Activated CD4-positive, alpha-beta memory T cell treated with anti-CD3 and anti-CD28 coated beads for 36 hours (primary cell): ENCODE measurements at regions not wholly inside any gene's neighbourhood (a gene's known extent, or its start where the extent isn't known, plus 50 kb on each side); places are given as distances from the start of the nearest gene placed in this dataset.

Experiments
- CTCF ChIA-PET: fragments of 350-600 bp; sonication (Branson Sonifier 250); formaldehyde crosslinking; loops from one replicate; lab custom pipeline; 2021; ENCODE audit warnings: antibody characterized with exemption, inconsistent platforms; lab: Charles Lee
- POLR2A ChIA-PET: fragments of 350-600 bp; sonication (Branson Sonifier 250); formaldehyde crosslinking; loops from one replicate; lab custom pipeline; 2021; ENCODE audit warnings: antibody characterized with exemption; lab: Charles Lee
- DNase-seq: peaks from one replicate; pipeline ENCODE4 v3.0.0-alpha.2; 2020
- H3K27ac Mint-ChIP-seq: one replicate; pipeline ENCODE4 v1.8.0; 2021; ENCODE audit warnings: mixed read lengths
- H3K27me3 Mint-ChIP-seq: one replicate; pipeline ENCODE4 v1.8.0; 2021; ENCODE audit warnings: mixed read lengths
- H3K36me3 Mint-ChIP-seq: one replicate; pipeline ENCODE4 v1.8.0; 2021; ENCODE audit warnings: mixed read lengths
- H3K4me1 Mint-ChIP-seq: one replicate; pipeline ENCODE4 v1.8.0; 2021; ENCODE audit warnings: low read depth, mixed read lengths
- H3K4me3 Mint-ChIP-seq: one replicate; pipeline ENCODE4 v1.8.0; 2021; ENCODE audit warnings: mild to moderate bottlenecking, mixed read lengths
- H3K9me3 Mint-ChIP-seq: one replicate; pipeline ENCODE4 v1.8.0; 2021; ENCODE audit warnings: mixed read lengths
- intact Hi-C: fragments of 100-400 bp; cut with micrococcal nuclease; formaldehyde crosslinking; loops from one replicate; pipeline ENCODE4 v1.15.1; 2023

DNA sequence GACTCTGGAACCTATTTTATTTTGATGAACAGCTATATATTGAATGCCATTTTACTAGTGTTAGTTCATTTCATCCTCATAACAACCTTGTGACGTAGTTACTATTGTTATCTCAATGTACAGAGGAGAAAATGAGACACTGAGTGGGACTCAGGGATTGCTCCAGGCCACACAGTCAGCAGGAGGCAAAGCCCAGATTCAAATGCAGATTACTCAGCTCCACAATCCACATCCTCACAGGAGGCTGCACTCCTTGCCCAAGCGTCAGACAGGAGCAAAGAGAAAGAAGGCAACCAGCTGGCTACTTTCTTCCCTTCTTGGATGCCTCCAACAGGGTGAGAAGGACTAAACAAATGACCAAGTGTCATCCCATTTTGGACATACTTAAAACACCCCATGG lies 92.0 kb upstream of the CCDC54 start:
- ChIA-PET POLR2A (no interaction called here), CTCF (interaction anchor here (1.1 to 2.6 kb wide), 3 partner anchors 13 to 136 kb away, joined by 3 to 12 read pairs (median 6); no protein-coding TSS in a partner anchor)
- no peaks in the 10 kb centered on the region for H3K36me3 Mint-ChIP-seq
- H3K27ac Mint-ChIP-seq: no peak overlapping the region
- no peak overlapping the region for H3K4me3 Mint-ChIP-seq
- H3K27me3 Mint-ChIP-seq: peaks cover 13% of the 10 kb centered on the region
- intact Hi-C loops: no loop called here
- H3K9me3 Mint-ChIP-seq: no peaks in the 10 kb centered on the region
- H3K4me1 Mint-ChIP-seq: no peaks in the 10 kb centered on the region
- DNase-seq: no peak

DNA sequence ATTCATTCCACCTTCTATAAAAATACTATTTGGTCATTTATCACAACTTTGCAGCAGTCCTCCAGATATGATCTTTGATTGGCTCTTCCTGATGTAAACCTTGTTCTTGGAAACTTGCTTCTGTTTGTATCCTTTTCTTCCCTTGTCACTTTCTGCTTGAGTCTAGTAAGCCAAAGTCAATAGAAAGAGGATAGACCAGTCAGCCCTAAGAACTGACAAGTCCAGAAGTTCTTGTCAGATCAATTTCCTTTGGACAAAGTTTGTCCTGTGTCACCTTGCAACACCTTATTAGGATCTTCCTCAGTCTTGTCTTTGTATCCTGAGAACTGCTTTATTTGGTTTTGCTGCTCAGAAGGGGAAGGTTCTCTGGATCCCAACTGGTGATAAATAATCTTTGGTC lies 87.9 kb upstream of the CCDC54 start:
- POLR2A ChIA-PET: no interaction called here
- Mint-ChIP-seq H3K36me3 (no peaks in the 10 kb centered on the region), H3K9me3 (no peaks in the 10 kb centered on the region), H3K4me3 (no peak overlapping the region), H3K4me1 (no peaks in the 10 kb centered on the region), H3K27me3 (peaks cover 10% of the 10 kb centered on the region), H3K27ac (no peak overlapping the region)
- no peak for DNase-seq
- intact Hi-C loops: no loop called here
- CTCF ChIA-PET: no interaction called here

- DNase-seq: no peak
- no peak overlapping the region for H3K4me3 Mint-ChIP-seq
- H3K27ac Mint-ChIP-seq: no peak overlapping the region
- ChIA-PET CTCF (no interaction called here), POLR2A (no interaction called here)
- no peaks in the 10 kb centered on the region for H3K4me1 Mint-ChIP-seq
- peaks cover 1% of the 10 kb centered on the region for H3K36me3 Mint-ChIP-seq
- peaks cover 5% of the 10 kb centered on the region for H3K27me3 Mint-ChIP-seq
- intact Hi-C loops: no loop called here
- H3K9me3 Mint-ChIP-seq: peaks cover 5% of the 10 kb centered on the region
Observed at GRCh38 chr3:107294117-107294516, 83.1 kb upstream of the CCDC54 start.

- POLR2A ChIA-PET: no interaction called here
- peaks cover 5% of the 10 kb centered on the region for H3K9me3 Mint-ChIP-seq
- DNase-seq: no peak
- no peaks in the 10 kb centered on the region for H3K4me1 Mint-ChIP-seq
- H3K4me3 Mint-ChIP-seq: no peak overlapping the region
- H3K27ac Mint-ChIP-seq: no peak overlapping the region
- intact Hi-C loops: no loop called here
- H3K27me3 Mint-ChIP-seq: peaks cover 4% of the 10 kb centered on the region
- H3K36me3 Mint-ChIP-seq: peaks cover 1% of the 10 kb centered on the region
- CTCF ChIA-PET: interaction anchor here (0.6 kb wide), 1 partner anchor 123 kb away, joined by 3 read pairs; no protein-coding TSS in a partner anchor
Observed at GRCh38 chr3:107297597-107297996, 79.6 kb upstream of the CCDC54 start.

DNA sequence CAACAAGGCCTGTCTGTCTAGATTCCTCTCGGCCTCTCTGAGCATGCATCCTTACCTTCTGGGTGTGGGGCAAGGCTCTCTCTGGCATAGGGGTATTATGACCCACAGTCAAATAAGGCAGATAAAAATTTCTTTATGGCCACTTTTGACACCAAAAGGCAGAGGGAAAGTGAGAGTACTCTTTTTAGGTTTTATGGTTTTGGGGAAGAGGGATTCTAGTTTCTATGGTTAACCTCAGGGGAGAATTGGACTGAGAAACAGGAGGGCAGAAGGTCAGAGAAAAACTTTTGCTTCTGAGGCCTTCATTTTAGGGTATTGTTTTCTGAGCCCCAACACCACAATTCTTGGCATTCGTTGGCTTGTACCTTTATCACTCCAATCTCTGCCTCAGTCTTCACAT lies 70.0 kb upstream of the CCDC54 start:
- Mint-ChIP-seq H3K27ac (no peak overlapping the region), H3K4me1 (no peaks in the 10 kb centered on the region), H3K36me3 (no peaks in the 10 kb centered on the region), H3K4me3 (no peak overlapping the region), H3K27me3 (no peaks in the 10 kb centered on the region), H3K9me3 (no peaks in the 10 kb centered on the region)
- ChIA-PET CTCF (no interaction called here), POLR2A (no interaction called here)
- no peak for DNase-seq
- intact Hi-C loops: no loop called here

DNA sequence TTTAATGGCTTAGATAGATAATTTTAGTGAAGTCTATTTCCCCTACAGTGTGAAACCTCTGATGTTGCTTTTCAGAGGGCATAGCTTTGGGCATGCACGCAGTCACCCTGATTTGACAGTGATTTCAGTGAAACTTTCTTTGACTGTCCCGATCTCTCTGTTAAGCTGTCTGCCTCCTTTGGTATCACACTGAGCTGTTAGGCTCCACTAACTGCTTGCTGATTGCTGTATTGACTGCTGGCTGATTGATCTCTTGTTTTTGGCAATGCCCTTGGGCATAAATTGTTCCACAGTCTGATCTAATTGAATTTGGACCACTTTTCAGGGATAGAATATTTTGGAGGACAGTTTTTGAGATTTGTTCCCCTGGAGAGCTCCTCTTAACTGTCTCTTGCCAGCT lies 68.5 kb upstream of the CCDC54 start:
- CTCF ChIA-PET: no interaction called here
- Mint-ChIP-seq H3K27ac (no peak overlapping the region), H3K4me3 (no peak overlapping the region), H3K4me1 (no peaks in the 10 kb centered on the region), H3K36me3 (no peaks in the 10 kb centered on the region), H3K9me3 (no peaks in the 10 kb centered on the region), H3K27me3 (peaks cover 2% of the 10 kb centered on the region)
- POLR2A ChIA-PET: no interaction called here
- DNase-seq: no peak
- intact Hi-C loops: no loop called here

- no peaks in the 10 kb centered on the region for H3K4me1 Mint-ChIP-seq
- intact Hi-C loops: no loop called here
- H3K4me3 Mint-ChIP-seq: no peak overlapping the region
- no peaks in the 10 kb centered on the region for H3K9me3 Mint-ChIP-seq
- no peak overlapping the region for H3K27ac Mint-ChIP-seq
- peaks cover 2% of the 10 kb centered on the region for H3K27me3 Mint-ChIP-seq
- DNase-seq: no peak
- CTCF ChIA-PET: no interaction called here
- H3K36me3 Mint-ChIP-seq: no peaks in the 10 kb centered on the region
- POLR2A ChIA-PET: no interaction called here
Observed at GRCh38 chr3:107309312-107309711, 67.9 kb upstream of the CCDC54 start.

DNA sequence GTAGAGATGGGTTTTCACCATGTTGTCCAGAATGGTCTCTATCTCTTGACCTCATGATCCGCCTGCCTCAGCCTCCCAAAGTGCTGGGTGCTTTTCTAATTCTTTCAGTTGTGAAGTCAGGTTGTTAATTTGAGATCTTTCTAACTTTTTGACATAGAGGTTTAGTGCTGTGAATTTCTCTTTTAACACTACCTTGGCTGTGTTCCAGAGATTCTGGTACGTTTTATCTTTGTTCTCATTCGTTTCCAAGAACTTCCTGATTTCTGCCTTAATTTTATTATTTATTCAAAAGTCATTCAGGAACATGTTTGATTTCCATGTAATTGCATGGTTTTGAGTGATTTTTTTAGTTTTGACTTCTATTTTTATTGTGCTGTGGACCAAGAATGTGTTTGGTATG lies 63.5 kb upstream of the CCDC54 start:
- intact Hi-C loops: no loop called here
- no peaks in the 10 kb centered on the region for H3K4me1 Mint-ChIP-seq
- H3K4me3 Mint-ChIP-seq: no peak overlapping the region
- H3K27me3 Mint-ChIP-seq: peaks cover 12% of the 10 kb centered on the region
- no peak overlapping the region for H3K27ac Mint-ChIP-seq
- DNase-seq: no peak
- no peaks in the 10 kb centered on the region for H3K9me3 Mint-ChIP-seq
- ChIA-PET CTCF (no interaction called here), POLR2A (no interaction called here)
- no peaks in the 10 kb centered on the region for H3K36me3 Mint-ChIP-seq

- Mint-ChIP-seq H3K4me1 (no peaks in the 10 kb centered on the region), H3K36me3 (no peaks in the 10 kb centered on the region), H3K9me3 (no peaks in the 10 kb centered on the region), H3K4me3 (no peak overlapping the region), H3K27ac (no peak overlapping the region), H3K27me3 (peaks cover 12% of the 10 kb centered on the region)
- CTCF ChIA-PET: no interaction called here
- POLR2A ChIA-PET: no interaction called here
- intact Hi-C loops: no loop called here
- no peak for DNase-seq
Observed at GRCh38 chr3:107315141-107315540, 62.1 kb upstream of the CCDC54 start.

- DNase-seq: no peak
- no peaks in the 10 kb centered on the region for H3K4me1 Mint-ChIP-seq
- no peaks in the 10 kb centered on the region for H3K27me3 Mint-ChIP-seq
- ChIA-PET CTCF (no interaction called here), POLR2A (no interaction called here)
- no peaks in the 10 kb centered on the region for H3K9me3 Mint-ChIP-seq
- no peak overlapping the region for H3K4me3 Mint-ChIP-seq
- H3K27ac Mint-ChIP-seq: no peak overlapping the region
- no peaks in the 10 kb centered on the region for H3K36me3 Mint-ChIP-seq
- intact Hi-C loops: no loop called here
Observed at GRCh38 chr3:107323723-107324122, 53.5 kb upstream of the CCDC54 start.

DNA sequence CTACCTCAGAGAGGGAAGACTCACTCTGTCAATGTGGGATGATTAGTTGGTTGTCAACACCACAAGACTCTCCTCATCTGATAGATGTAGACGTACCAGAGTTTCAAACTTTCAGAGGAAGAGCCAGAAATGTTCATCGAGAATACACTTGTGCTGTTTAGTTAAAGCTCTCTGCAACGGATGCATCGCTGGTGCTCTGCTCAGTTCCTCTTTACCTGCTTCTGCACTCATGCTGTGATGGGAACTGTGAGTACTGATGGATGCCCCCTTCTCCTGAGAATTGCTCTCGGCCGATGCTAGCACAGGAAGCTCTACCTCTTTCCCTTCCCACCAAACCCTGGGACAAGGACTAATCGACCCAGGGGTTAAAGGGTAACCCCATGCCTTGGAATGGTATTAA lies 51.8 kb upstream of the CCDC54 start:
- ChIA-PET CTCF (no interaction called here), POLR2A (no interaction called here)
- H3K4me3 Mint-ChIP-seq: no peak overlapping the region
- intact Hi-C loops: no loop called here
- H3K4me1 Mint-ChIP-seq: no peaks in the 10 kb centered on the region
- DNase-seq: no peak
- H3K27me3 Mint-ChIP-seq: no peaks in the 10 kb centered on the region
- no peaks in the 10 kb centered on the region for H3K9me3 Mint-ChIP-seq
- H3K36me3 Mint-ChIP-seq: no peaks in the 10 kb centered on the region
- no peak overlapping the region for H3K27ac Mint-ChIP-seq
